ENCODE measurements at regions not wholly inside any gene's neighbourhood (a gene's known extent, or its start where the extent isn't known, plus 50 kb on each side); places are given as distances from the start of the nearest gene placed in this dataset.
"Not testable (repeated sequence)": the region's sequence is repeated elsewhere in the genome, so short reads cannot be mapped to it uniquely, and the experiment has no call there.

- DNase-seq: not testable (repeated sequence)
These were observed 211.9 kb downstream of the SPATA31A1 start for GRCh38 chr9:39567396-39567795.

- DNase-seq: not testable (repeated sequence)
These were observed 213.4 kb downstream of the SPATA31A1 start for GRCh38 chr9:39568900-39569299.

- DNase-seq: not testable (repeated sequence)
These were observed 217.9 kb downstream of the SPATA31A1 start for GRCh38 chr9:39573024-39574022.

DNA sequence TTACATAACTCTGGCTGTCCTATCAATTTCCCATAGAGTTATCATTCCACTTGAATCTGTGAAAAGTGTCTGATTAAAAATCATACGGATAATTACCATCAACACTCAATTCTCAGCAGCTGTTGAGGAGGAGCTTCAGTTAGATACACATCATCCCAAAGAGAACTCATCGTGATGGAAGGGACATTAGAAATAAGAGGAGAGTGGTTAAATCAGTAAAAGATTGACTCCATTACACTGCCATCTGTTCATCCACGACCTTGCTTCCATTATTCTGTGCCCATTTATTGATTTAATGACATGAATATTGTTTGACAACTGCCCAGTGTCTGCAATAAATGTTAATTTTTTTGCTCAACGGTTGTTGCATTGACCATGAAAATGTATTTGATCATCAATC is 223.5 kb downstream of the SPATA31A1 start:
- not testable (repeated sequence) for DNase-seq

DNA sequence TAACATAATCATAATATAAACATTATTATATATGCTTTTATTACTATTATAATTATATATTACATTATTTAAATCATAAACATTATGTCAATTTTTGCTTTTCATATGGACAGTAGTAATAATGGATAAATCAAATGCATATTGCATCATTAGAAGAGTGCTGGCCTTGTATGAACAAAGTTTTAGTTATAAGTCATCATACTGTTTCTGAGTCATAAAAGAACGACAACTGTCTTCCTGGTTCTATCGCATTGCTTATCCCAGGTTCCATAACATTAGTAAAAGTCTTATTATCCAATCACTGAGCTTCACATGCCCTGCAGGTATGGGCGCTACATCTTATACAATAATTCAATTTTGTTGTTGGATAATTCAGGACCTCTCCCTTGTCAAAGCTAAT is 225.8 kb downstream of the SPATA31A1 start:
- not testable (repeated sequence) for DNase-seq

GRCh38 chr9:39582677-39583412 is 227.4 kb downstream of the SPATA31A1 start:
- not testable (repeated sequence) for DNase-seq

DNA sequence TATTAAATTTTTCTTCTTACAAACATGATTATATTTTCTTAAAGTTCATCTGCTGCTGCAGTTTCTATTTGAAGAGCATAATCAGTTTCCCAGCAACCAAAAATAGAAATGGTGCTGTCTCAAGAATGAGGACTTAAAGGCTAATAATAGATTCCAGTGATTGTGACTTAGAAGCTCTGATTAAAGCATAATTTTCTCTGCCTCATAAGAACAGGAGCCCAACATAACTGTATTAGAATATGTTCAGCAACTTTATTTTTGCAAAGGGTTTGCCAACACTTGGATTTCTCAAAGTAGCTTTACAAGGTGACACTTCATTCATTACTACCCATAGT is 227.9 kb downstream of the SPATA31A1 start:
- DNase-seq: not testable (repeated sequence)

DNA sequence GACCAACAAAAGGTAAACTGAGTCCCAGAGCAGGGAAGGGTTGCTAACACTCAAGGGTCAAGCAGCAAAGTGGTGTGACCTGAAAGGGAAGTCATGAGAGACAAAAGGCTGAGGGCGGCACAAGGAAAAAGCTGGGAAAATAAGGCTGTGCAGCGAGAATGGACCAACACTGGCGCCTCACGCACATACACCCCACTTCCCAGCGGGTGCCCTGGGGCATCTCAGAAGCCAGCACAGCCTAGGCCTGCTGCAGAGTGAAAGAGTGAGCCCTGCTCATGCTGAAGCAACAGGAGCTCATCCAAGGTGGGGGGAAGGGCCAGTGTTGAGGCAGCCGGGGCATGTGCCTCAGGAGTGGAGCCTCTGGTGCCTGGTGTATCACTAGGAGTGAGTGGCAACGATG is 229.8 kb downstream of the SPATA31A1 start:
- not testable (repeated sequence) for DNase-seq

DNA sequence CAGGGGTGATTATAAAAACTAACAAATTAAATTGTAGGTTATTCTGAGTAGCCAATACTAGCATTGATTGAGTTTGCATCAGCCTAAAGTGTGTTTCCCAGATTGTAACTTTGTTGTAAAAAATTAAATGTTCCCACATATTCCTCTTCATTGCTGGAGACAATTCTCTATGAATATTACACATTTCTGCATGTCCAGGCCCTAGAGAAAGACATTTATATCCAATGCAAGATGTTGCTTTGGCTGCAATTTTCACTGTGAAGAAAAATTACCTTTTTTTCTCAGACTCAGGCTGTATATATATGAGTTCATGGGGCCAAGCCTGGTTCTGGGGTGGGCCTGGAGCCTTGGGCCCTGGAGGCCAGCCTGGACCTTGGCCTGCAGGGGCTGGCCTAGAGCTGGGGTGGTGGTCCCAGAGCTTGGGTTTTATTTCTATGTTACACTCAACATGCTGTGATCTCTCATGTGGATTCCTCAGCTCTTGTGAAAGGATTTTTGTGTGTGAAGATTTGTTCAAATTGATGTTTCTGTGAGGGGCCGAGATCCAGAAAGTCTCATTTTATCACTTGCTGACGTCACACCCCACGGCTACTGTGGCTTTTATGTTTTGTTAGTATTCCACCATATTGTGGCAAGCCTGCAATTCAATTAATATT is 232.5 kb downstream of the SPATA31A1 start:
- no peak for DNase-seq

DNA sequence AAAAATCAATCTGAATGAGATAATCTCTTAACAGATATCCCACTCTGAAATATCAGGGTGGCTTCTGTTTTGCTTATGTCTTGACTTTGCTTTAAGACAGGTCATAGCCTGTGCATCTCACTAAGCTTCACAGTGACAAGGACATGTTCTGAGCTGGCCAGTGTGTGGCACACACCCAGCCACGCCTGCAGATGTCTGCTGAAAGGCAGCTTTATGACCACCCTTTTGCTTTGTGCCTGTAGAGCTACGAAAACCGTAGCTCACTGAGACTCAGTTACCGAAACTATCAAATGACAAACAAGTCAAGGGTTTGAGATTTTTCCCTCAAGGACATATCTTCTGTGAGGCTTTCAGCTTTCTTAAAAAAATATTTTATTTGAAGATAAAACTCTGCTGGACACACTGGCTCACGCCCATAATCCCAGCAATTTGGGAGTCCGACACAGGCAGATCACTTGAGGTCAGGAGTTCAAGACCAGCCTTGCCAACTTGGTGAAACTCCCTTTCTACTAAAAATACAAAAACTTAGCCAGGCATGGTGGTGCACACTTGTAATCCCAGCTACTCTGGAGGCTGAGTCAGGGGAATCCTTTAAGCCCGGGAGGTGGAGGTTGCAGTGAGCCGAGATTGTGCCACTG is 233.2 kb downstream of the SPATA31A1 start:
- no peak for DNase-seq

- DNase-seq: not testable (repeated sequence)
These were observed 248.6 kb downstream of the SPATA31A1 start for GRCh38 chr9:39604089-39604488.

DNA sequence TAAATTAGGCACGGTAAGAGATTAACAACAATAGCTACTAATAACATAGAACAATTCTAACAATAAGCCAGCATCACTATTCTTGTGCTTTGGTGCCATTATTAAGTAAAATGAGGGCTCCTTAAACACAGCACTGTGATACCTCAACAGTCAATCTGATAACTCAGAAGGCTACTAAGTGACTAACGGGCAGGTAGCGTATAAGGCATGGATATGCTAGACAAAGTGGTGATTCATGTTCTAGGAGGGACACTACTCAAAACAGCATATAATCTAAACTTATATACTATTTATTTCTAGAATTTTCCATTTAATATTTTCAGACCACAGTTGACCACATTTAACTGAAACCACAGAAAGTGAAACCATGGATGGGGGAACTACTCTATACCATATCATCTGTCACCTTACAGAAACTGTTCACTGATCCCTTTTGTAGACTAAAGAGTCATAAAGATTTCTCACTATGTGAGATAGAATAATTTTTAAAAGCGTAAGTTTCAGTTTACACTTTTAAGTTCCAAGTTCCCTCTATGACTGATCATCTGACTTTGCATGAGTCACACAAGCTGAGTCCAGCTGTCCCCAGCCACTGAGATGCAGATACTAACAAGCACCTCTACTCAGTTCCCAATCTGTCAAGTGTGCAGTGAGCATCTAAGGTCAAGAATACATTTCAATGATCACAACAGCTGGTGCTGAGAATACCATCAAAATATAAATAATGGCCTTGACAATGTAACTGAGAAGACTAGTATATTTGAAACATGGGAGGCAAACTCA is 256.2 kb downstream of the SPATA31A1 start:
- not testable (repeated sequence) for DNase-seq

- not testable (repeated sequence) for DNase-seq
These were observed 261.0 kb downstream of the SPATA31A1 start for GRCh38 chr9:39616480-39616879.

DNA sequence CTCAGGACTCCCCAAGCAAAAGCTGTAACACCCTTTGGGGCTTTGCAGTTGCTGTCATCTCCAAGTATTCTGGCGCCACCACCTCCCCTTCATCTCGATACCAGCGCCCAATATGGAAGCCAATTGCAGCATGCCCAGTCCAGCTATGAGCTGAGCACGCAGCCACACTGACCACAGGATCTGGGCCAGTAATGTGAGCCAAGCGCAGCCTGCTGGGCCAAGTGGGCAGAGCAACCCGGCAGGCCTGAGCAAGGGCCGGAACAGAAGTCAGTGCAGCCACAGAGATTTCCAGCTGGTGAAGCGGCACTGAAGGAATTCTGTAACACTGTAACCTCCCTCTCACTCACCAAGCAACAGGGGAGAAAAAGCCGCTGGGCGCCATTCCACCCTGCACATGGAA is 268.6 kb downstream of the SPATA31A1 start:
- DNase-seq: not testable (repeated sequence)

- DNase-seq: not testable (repeated sequence)
These were observed 276.6 kb downstream of the SPATA31A1 start for GRCh38 chr9:39632071-39632470.

DNA sequence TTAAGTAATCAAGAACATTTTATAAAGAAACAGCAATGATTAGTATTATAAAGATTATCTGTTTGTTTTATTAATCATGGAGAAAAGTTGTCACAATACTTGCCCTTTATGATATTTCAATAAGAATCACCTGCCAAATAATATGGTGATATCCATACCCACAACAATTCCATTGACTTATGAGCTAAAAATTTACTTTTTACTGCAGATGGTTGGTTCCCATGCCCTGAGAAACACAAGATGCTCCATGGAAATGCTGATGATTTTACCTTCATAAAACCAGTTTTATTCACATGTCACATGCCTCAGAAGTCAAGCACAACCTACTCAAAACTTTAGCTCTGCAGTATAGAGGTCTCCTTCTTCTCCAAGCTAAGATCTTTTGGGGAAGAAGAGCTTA is 293.6 kb downstream of the SPATA31A1 start:
- not testable (repeated sequence) for DNase-seq

- DNase-seq: not testable (repeated sequence)
These were observed 301.6 kb downstream of the SPATA31A1 start for GRCh38 chr9:39656960-39657603.

- not testable (repeated sequence) for DNase-seq
These were observed 307.6 kb downstream of the SPATA31A1 start for GRCh38 chr9:39663020-39663419.

DNA sequence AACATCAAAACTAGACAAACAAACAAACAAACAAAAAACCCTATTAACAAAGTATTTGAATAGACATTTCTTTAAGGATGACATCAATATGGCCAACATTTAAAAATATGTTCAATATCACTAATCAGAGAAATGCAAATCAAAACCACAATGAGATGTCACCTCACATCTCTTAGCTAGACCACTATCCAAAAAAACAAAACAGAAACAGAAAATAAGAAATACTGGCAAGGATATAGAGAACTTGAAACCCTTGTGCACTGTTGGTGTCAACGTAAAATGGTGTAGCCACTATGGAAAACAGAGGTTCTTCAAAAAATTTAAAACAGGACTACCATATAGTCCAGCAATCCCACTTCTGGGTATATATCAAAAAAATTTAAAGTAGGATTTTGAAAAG is 308.2 kb downstream of the SPATA31A1 start:
- not testable (repeated sequence) for DNase-seq

DNA sequence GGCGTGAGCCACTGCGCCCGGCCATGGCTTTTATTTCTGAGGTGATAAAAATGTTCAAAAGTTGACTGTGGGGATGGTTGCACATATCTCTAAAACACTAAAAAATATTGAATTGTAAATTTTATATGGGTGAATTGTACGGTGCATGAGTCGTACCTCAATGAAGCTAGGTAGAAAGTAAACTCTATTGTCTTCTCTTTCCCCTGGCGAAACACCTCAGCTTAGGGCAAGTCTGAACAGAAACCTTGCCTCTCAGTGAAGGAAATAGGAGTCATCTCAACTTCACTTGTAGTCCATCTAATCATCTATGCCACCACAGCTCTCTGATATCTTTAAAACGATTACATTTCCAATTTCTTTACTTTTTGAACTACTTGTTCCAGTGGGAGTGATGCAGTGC is 309.6 kb downstream of the SPATA31A1 start:
- not testable (repeated sequence) for DNase-seq
